HG02970 (cell line): ENCODE measurements at regions not wholly inside any gene's neighbourhood (a gene's known extent, or its start where the extent isn't known, plus 50 kb on each side); places are given as distances from the start of the nearest gene placed in this dataset.

Source experiments
- ATAC-seq: cut with Tn5 transposase; IDR thresholded peaks from one replicate; pipeline ENCODE4 v1.9.1; 2021; ENCODE audit warnings: mild to moderate bottlenecking, moderate library complexity, moderate number of reproducible peaks; ENCODE audit not compliant: unreplicated experiment, low FRiP score

DNA sequence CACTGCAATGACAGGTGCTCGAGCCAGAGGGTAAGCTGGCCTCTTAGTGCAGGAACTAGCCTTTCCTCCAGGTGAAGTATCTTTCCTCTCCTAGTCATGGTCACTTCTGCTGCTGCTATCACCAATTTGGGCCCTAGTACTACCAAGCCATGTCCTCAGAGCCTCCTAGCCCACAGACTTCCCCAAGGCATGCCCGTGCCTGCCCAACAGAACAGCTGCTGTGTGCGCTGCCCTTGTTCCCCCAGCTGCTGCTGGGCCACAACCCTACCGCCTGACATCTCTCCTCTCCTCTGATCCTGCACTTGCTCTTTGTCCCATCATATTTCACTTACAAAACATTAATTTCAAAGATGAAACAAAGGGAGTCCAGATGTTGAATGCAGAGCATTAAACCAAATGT lies 168.5 kb upstream of the FREM2 start:
- no peak for ATAC-seq

DNA sequence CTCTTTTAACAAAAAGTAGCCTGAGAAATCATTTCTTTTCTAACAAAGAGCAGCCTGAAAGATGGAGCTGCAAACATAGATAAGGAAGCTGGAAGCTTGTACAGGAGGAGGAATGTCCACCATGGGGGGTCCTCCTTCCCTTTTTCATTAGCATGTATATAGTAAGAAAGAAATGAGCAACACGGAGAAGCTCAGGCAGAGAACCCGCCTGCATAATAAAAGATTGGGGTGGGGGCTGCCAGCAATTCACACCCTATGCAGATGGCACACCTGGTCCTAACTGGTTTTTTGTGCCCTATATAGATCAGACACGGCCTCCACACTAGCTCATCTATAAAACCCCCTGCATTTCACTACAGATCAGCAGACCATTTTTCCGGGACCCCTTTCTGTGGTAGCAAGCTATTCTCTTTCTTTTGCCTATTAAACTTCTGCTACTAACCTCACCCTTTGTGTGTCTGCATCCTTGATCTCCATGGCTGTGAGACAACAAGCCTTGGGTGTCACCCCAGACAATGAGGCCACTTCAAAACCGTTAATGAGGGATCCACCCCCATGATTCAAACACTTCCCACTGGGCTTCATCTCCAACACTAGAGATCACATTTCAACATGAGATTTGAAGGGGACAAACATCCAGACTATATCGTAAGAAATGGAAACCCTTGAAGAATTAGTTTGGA lies 167.5 kb upstream of the FREM2 start:
- ATAC-seq: no peak

DNA sequence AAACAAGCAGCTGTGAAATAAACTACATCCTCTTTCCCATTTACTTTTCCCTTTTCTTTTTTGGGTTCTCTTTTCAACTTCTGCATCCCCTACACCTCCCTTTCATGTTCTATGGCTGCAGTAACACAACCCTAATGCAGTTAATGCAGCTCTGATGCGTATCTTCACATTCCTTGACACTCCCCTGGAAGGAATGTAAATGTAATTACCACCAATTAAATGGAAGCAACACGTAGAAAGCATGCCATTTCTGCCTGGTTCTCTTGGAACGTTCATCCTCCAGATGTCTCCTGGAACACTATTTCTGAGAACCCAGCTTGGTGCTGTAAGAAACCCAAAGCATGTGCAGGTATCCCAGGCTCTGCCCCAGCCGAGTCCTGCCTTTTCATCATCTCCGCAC lies 166.8 kb upstream of the FREM2 start:
- ATAC-seq: no peak

DNA sequence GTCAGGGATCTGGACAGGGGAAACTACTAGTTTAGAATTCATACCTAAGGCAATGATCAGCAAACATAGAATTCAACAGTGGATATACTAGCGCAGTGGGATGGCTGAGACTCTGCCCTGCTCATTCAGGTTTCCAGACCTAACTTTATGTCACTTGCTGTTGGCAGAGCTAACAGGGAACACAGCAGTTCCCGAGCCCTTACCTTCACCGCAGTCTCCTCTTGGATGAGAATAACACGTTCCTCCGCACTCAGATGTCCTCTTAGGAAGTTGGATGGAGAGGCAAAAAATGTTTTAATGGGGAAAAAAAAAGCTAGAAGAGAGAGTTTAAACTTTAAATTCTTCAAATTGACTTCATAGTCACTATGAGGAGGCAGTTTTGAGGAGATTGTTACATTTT lies 159.7 kb upstream of the FREM2 start:
- no peak for ATAC-seq

DNA sequence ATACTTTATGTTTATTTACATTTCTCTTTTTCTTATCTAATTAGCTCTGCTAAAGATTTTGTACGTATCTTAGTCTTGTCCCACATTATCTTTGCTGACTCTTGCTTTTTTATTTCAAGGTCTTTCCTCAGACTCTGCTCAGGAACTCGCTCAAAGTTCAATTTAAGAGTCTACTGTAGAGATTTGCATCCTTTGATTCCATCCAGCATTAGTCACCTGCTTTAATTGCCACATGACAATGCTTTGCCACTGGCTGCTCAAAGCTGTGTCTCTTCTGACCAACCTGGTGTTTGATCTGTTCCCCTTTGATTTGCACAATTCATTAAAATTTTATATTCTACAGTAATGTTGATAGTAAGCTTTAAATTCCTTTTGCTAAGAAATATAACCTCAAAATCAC lies 157.9 kb upstream of the FREM2 start:
- no peak for ATAC-seq

DNA sequence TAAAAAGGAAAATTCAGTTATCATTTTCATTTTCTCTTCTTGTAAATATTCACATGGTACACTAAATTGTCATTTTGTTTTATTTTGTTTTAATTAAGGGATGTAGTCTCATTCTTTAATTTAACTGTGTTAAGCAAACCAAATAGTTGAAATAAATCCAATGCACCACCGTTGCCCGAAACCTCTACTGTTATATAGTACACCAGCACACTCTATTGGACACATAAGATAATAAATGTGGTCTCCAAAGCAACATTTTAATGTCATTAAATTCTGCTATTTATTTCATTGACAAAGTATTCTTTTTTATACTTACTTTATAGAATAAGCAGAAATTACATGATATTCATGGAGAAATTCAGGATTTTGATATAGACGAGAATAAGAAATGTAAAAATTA lies 156.4 kb upstream of the FREM2 start:
- no peak for ATAC-seq

DNA sequence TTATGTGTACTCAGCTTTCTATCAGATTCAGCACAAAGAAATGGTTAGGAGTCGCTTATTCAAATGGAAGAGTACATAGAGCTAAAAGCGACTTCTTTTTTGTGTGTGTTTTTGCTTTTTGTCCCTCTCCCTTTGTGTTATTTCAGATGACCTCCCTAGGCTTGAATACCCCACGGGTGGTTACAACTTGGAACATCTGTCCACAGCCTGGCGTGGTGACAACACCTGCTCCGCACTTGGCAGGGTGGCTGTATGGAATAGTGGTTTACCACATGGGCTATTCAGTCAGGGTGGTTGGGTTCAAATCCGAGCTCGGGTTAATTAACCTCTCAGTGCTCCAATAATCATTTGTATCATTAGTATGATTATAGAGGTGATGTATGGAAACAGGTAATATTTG lies 151.6 kb upstream of the FREM2 start:
- no peak for ATAC-seq

DNA sequence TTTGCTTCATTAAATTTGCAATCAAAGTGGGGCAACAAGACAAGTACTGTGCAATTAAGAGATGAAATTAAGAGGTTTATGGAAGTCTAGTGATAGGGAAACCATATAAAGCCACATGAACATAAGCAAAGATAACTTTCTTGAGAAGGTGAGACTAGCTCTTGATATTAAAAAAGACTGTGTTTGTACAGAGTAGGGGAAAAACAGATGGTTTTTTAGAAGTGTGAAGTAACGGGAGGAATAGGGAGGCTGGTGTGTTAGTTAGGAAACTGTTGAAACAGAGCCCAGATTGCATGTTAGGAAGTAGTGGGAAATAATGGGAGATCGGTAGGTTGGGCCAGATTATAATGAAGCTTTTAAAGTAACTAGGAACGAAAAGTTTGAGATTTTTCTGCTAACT lies 149.8 kb upstream of the FREM2 start:
- no peak for ATAC-seq

DNA sequence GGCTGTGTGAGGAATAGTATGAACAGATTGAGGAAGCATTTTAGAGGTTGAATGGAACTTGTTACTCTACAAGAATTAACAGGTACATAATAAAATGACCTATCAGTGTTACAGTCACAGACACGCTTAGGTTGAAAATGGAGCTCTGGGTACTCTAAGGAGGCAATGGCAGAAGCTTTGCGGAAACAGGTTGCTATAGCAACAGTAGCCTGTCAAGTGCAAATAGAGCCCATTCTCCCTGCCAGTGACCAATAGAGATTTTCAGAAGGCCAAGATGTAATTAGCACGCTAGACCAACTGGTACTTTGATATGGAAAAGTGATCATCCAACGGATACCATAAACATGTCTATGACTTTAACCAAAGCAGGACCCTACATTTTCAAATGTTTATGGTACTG lies 148.5 kb upstream of the FREM2 start:
- no peak for ATAC-seq

DNA sequence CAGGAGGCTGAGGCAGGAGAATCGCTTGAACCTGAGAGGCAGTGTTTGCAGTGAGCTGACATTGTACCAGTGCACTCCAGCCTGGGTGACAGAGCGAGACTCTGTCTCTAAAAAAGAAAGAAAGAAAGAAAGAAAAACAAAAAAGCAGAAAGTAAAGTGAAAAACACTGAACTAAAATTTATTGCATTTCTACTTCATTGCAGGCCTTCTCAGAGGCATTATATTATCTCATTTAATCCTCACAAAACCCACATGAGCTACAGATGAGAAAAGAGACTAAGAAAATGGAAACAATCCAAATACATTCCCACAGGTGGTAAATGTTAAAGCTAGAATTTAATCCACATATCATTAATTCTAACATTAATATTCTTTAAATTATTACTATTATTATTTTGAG lies 147.2 kb upstream of the FREM2 start:
- ATAC-seq: no peak

DNA sequence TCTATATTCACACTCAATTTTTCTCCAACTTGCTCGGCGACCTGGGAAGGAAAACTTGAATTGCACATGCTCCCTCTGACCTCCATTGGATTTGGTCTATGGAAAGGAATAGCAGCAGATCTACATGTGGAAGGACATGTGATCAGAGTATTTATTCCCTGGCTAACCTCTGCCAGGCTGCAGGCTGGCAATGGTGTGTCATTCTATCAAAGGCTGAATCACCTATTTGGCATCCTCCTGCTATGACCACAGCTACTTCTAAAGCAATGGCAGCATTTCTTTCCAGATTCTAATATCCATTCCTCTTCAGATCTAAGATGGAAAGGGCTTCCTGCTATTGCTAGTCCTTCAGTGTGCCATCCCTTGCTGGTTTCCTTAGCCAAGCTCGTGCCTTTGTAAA lies 144.3 kb upstream of the FREM2 start:
- no peak for ATAC-seq

DNA sequence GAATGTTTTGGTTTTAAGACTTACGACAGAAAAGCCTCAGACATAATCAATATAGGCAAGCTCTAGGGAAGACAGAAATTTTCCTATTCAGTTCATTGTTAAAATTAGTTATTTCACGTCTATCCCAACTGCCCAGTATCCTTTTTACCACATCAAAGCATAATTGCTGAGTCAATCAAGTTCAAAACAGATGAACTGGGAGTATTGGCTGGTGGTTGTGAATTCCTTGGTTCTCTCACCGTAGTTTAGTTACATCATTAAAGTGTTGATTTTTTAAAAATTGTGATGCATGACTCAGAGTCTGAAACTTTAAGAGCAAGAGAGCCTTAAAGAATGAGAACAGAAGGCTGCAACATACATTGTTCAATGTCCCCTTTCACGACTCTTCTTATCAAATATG lies 143.3 kb upstream of the FREM2 start:
- no peak for ATAC-seq

DNA sequence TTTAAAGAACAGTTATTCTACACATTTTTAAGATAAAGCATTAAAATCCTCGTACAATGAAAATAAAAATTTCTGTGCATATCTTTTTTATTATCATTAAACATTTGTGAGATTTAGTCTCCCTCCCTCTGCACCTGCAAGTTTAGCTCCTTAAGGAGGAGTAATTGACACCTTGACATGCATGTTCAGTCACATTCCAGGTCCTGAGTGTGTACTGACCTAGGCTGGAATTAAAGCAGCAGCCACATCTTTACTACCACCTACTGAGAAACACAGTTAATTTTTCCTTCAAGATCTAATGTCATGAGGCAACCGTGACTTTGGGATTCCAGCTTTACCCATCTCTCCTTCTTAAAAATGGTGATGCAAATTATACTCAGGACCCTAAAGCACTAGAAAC lies 123.1 kb upstream of the FREM2 start:
- no peak for ATAC-seq

DNA sequence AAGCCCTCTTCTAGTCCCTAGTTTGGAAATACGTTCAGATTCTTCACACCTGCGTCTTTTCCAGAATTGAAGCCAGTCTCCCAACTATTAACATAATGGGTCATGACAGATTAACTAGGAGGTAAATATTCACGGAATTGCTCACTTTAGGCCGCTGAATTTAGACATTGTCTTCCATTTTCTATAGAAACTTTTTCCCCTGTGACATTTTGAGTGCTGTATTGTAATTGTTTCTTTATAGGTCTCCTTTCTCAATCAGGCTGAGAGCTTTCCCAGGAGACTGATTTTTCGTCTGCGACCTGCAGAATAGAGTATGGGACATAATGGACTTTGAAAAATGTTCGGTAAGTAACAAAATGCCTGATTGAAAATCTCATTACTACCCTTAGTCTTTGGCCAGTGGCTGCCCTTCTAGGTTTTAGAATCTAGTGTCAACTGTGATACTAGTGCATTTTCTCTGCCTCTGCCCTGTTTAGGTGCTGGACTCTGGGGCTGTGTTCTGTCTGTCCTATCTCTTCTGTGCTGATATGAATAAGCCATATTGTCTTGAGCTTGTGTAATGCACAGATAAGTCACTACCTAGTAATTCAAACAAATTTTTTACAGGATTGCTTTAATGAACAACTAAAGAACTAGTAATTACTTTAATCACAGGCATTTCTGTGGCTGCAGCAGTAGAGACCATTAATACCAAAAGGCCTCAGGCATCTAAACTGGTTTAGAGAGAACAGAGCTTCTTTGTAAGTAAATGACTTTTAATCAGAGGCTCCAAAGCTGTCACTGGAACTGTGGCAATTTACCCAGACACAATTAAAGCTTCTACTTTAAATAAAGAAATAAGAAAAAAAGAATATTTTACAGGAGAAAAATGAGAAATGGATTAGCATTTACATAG lies 122.4 kb upstream of the FREM2 start:
- ATAC-seq: no peak

DNA sequence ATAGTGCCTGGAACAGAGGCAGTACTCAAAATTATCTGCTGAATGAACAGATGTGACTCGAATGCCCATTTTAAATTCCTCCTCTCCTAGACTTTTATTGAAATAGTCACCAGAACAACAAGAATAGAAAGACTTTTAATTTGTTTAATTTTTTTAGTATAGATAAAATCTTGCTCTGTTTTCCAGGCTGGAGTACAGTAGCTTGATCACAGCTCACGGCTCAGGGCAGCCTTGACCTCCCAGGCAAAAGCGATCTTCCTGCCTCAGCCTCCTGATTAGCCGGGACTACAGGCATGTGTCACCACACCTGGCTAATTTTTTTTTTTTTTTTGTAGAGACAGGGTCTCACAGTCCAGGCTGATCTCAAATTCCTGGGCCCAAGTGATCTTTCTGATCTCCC lies 120.9 kb upstream of the FREM2 start:
- no peak for ATAC-seq

DNA sequence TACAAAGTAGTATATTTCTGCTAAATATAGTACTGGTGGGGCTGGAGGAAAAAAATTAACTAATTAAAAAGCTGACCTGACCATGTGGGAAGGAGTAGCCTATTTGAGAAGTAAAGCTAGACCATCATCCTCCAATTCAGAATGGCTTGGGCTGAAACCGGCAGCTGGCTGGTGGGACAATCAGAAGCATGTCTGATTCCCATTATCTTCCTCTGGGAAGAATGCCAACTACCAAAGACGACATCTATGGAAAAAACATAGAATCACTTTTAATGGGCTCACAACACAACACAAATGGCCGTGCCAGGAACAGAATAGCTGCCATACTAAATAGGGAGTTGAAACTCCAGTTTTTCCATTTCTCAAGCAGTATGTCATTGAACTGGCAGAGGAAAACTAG lies 120.4 kb upstream of the FREM2 start:
- ATAC-seq: no peak

DNA sequence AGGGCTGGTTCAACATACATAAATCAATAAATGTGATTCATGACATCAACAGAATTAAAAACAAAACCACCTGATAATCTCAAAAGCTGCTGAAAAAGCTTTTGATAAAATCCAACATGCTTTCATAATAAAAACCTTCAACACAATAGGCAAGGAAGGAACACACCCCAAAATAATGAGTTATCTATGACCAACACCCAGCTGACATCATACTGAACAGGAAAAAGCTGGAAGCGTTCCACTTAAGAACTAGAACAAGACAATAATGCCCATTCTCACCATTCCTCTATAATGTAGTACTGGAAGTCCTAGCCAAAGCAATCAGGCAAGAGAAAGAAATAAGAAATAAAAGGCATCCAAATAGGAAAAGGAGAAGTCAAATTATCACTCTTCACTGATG lies 116.2 kb upstream of the FREM2 start:
- ATAC-seq: no peak

DNA sequence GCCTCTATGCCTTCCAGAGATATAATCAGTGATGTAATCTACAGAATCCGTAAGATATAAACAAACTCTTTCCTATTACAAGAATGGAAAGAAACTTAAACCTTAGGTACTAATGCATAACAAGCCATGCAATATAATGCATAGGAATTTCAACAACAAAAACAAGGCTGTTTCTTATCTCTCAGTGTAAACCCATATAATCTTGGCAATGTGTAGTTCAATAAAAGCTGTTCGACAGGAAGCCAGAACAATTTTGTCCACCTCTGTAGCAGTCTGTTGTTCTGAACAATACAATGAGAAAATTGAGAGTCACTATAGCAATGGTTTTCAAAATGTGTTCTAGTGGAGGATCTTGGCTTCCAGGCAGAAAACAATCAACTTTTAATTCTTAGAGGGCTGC lies 111.5 kb upstream of the FREM2 start:
- no peak for ATAC-seq

DNA sequence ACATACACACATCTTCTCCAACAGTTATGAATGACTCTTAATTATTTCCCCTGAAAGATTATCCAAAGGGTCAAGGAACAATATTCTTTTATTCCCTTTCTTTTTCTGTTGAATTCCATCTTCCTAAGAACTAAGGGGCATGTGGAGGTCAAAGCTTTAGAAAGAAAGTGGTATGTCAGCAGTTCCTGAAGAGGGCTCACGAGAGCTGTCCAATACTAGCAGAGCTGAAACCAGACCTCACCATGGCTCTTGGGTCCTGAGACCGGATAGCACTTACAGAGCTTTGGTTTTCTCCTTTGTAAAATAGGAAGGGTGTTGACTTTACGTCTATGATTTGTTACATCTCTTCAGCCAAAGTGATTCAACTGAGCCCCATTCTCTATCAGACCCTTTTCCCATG lies 109.8 kb upstream of the FREM2 start:
- no peak for ATAC-seq

DNA sequence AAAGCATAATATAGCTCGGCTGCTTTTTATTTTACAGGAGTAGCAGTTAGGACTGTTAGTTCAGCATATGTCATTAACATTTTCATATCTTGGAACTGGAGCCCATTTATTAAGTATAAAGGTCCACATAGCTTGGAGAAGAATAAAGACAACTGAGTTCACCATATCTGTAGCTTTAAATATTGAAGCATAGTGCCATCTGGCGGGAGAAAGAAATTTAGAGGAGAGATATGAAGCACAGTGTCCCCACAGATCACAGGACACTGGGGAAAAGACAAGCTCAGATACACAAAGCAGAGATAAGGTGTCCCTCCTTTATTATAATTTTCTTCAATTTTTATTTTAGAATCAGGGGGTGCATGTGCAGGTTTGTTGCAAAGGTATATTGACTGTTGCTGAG lies 104.7 kb upstream of the FREM2 start:
- no peak for ATAC-seq

DNA sequence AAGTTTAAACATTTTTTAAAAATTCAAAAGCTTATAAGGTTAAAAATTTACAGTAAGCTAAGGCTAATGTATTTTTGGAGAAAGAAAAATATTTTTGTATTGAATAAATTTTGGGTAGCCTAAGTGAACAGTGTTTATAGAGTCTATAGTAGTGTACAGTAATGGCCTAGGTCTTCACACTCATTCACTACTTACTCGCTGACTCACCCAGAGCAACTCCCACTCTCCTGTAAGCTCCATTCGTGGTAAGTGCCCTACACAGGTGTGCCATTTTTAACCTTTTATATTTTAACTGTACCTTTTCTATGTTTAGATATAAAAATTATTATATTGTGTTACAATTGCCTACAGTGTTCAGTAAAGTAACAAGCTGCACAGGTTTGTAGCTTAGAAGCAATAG lies 96.6 kb upstream of the FREM2 start:
- no peak for ATAC-seq

DNA sequence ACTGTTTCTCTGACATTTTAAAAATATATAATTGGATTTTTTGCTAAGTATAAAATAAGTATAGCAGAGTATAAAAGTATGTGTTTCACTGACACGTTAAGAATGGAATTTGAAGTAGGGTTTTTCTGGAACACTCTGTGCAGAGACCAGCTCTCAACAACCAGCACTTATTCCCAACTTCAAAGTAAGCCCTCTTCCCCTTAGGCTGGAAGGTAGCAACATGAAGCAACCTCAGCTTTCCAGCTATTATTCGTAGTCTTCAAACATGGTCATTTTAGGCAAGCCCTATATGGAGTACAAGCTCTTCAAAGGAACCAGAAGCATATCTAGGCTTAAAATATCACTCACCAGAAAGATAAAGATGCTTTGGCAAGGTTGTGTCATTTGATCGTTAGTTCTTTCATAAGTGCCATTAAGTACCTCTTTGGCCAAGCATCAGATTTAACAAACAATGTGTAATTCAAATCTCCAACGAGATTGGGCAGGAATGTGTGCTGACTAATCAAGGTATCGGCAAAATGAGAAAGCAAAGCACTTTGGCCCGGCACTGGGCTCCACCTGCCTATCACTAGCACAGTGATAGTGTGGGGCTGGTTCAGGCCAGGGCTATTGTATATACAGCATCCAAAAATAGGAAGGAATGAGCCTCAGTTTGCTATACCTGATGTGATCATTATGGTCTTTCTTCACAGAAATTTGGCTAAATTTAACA lies 95.9 kb upstream of the FREM2 start:
- ATAC-seq: no peak
